AG04449 (cell line): ENCODE measurements at regions not wholly inside any gene's neighbourhood (a gene's known extent, or its start where the extent isn't known, plus 50 kb on each side); places are given as distances from the start of the nearest gene placed in this dataset.

Source experiments
- CTCF ChIA-PET: fragments of 350-600 bp; formaldehyde crosslinking; extraction: SDS; loops from one replicate; lab custom pipeline; 2021; ENCODE audit warnings: antibody characterized with exemption; lab: Yijun Ruan, JAX
- POLR2A ChIA-PET: fragments of 400-600, 350-600 bp; formaldehyde crosslinking; extraction: SDS; loops from one replicate; lab custom pipeline; 2020; ENCODE audit warnings: antibody characterized with exemption, inconsistent platforms; lab: Yijun Ruan, JAX
- DNase-seq: peaks from one replicate; pipeline ENCODE4 v3.0.0-alpha.2; 2010; ENCODE audit warnings: low read depth, low spot score
- H3K4me3 ChIP-seq: 2 replicates; pipeline ENCODE4 v1.5.1; 2011; ENCODE audit warnings: low read depth, mild to moderate bottlenecking, control low read depth, low read length
- TF ChIP-seq, protein P1 (sequence below): IDR thresholded peaks from one replicate; pipeline ENCODE4 v1.5.1; 2011; ENCODE audit warnings: mild to moderate bottlenecking, moderate library complexity, low read length, control low read depth, inconsistent platforms; ENCODE audit not compliant: insufficient read depth; ENCODE audit errors: missing control alignments

DNA sequence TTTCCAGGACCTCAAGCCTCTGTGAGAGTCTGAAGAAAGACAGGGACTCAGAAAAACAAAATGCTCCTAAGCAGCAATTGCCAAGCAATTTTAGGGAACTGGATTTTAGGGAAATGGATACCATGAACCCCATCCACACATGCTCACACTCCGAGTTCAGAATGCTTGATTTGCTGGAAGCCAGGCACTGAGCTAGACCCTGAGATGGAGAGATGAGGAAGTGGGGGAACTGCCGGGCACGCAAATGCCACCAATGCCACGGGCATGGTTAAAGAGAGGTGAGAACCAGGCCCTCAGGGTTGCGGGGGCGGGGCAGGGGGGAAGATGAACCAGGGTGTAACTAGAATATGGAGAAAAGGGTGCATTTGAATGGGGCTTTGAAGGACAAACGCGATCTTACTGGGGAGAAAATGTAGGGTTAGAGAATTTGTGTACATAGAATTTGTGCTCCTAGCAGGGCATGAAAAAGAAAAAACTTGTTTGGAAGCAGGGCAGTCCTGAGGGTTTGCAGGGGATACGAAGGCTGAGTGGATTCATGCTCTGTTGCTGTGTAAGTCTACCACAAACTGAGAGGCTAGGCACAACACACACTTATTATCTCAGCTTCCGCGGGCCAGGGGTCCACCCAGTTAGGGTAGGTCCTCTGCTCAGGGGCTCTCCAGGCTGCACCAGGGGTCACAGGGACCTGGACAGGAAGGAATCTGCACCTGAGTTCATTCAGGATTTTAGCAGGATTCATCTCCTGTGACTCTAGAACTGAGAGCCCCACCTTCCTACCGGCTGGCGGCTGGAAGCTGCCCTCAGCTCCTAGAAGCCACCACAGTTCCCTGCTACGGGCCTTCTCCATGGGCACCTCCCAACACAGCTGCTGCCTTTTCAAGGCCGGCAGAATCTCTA is 108.0 kb downstream of the SNX5 start:
- ChIA-PET POLR2A (no interaction called here), CTCF (no interaction called here)
- TF ChIP-seq, protein P1, sequence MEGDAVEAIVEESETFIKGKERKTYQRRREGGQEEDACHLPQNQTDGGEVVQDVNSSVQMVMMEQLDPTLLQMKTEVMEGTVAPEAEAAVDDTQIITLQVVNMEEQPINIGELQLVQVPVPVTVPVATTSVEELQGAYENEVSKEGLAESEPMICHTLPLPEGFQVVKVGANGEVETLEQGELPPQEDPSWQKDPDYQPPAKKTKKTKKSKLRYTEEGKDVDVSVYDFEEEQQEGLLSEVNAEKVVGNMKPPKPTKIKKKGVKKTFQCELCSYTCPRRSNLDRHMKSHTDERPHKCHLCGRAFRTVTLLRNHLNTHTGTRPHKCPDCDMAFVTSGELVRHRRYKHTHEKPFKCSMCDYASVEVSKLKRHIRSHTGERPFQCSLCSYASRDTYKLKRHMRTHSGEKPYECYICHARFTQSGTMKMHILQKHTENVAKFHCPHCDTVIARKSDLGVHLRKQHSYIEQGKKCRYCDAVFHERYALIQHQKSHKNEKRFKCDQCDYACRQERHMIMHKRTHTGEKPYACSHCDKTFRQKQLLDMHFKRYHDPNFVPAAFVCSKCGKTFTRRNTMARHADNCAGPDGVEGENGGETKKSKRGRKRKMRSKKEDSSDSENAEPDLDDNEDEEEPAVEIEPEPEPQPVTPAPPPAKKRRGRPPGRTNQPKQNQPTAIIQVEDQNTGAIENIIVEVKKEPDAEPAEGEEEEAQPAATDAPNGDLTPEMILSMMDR: no peak
- DNase-seq: no peak
- no peak overlapping the region for H3K4me3 ChIP-seq

DNA sequence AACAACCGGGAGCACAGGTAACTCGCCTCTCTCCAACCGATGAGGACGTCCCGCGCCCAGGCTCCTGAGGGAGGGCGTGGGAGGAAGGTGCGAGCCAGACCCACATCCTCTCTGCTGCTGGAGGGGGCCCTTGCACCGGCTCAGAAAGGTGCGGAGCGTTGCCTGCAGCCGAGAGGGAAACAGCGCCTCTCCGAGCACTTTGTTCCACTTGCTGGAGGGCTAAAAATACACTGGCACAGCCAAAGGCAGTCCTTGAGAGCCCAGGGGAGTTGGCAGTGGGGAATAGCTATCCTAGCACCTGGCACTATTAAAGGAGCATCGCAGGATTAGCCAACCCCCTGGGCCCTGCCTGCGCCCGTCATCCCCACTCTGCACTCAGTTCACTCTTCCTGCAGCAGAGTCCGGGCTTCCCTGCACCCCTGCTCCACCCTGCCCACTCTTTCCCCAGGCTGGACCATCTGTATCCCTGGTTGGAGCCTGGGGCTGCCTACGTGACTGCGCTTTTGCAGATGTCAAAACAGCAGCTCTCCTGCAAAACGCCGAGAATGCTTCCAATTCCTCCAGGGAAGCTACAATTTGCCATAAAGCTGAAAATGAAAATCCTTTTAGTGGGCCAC is 108.9 kb downstream of the SNX5 start:
- H3K4me3 ChIP-seq: no peak overlapping the region
- TF ChIP-seq, protein P1: no peak
- POLR2A ChIA-PET: no interaction called here
- no peak for DNase-seq
- CTCF ChIA-PET: interaction anchor here (0.8 kb wide), 1 partner anchor 53 kb away, joined by 3 read pairs; no protein-coding TSS in a partner anchor

DNA sequence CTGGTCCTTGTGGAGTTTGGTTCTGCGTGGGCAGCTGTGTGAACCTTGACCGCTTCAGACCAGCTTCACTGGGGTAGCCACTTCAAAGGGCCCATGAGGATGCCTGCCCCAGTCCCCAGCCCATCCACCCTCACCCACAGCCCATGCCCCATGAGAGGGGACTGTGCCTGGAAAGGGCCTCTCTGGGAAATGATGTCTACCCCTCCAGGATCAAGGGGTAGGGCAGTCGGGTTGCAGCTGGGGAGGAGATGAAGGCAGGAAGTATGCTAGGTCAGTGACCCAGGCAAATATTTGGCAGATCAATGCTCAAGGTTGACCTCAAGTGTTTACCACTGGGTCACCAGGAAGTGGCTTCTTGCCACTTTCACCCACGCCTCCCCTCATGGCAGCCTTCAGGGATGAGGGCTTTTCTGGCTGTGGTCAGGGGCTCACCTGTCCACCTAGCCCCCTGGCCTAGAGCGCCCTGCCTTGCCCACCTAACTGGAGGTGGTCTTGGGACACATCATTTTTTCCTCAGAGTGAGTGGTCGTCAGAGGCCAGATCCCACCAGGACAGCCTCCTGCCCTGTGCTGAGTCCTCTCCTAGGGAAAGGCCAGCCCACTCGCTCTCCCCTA is 109.5 kb downstream of the SNX5 start:
- DNase-seq: no peak
- CTCF ChIA-PET: interaction anchor here (0.8 kb wide), 1 partner anchor 53 kb away, joined by 3 read pairs; no protein-coding TSS in a partner anchor
- POLR2A ChIA-PET: no interaction called here
- TF ChIP-seq, protein P1: no peak
- no peak overlapping the region for H3K4me3 ChIP-seq

DNA sequence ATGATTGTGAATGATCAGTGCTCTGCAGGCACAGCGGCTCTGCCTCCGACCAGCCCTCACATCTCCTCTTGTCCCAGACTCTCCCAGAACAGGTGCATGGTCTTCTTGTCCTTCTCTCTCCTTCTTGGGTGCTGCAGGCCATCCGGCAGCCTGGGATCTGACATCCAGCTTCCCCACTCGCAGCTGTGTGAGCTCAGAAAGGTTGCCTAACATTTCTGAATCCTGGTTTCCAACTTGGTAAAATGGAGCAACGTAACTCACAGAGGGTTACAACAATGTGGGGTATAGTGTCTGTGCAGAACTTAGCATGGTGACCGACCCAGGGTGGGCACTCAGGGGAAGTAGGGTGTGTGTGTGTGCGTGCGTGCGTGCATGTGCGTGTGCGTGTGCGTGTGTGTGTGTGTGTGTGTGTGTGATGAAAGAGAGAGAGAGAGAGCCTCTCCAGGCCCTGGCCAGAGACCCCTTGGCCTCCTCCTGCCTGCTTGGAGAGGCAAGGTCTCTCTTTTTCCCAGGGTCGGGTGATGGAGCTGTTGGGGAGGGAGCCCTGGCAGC is 110.1 kb downstream of the SNX5 start:
- ChIA-PET POLR2A (no interaction called here), CTCF (no interaction called here)
- H3K4me3 ChIP-seq: no peak overlapping the region
- DNase-seq: no peak
- TF ChIP-seq, protein P1: no peak

DNA sequence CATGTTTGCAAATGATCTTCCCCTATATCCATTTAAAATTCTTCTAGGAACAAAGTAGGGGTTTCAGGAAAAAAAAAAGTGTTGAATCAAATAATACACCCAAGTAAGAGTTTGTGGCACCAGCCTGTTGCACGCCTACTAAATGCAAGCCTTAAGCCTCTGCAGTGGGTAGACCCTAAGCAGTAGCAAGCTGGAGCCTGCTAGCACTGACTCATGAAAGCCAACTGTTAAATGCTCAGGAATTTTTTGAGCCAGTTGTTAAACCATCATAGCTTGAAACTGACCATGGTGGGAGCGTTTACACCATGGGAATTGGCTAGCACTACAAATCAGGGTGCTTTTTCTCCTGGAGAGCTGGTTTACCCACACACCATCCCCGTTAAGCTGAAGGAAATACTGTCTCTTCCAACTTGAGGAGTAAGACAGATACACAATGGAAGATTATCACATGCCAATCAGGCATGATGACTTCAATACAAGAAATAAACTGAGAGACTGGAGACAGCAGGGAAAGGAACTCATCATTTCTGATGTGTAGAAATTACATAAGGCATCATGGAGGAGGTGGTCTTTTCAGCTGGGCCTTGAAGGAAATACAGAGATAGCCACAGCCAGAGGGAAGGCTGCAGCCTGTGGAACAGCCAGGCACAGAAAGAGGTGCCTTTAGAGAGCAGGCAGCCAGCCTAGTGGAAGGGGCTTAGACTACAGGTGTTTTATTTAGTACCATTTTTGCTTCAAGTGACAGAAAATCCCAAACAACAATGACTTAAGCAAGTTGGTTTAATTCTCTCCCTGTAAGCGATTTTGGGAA is 110.8 kb downstream of the SNX5 start:
- CTCF ChIA-PET: interaction anchor here (1.3 kb wide), 1 partner anchor 177 kb away, joined by 4 read pairs; no protein-coding TSS in a partner anchor
- no peak overlapping the region for H3K4me3 ChIP-seq
- TF ChIP-seq, protein P1: no peak
- POLR2A ChIA-PET: interaction anchor here (0.7 kb wide), 1 partner anchor 176 kb away, joined by 4 read pairs; the partner anchor contains the start of gene RRBP1
- no peak for DNase-seq
